Renal cortex interstitium (tissue), 11 donors: ENCODE measurements at regions not wholly inside any gene's neighbourhood (a gene's known extent, or its start where the extent isn't known, plus 50 kb on each side); places are given as distances from the start of the nearest gene placed in this dataset.
"Not testable (repeated sequence)": the region's sequence is repeated elsewhere in the genome, so short reads cannot be mapped to it uniquely, and the experiment has no call there.

Source experiments
- DNase-seq, 11 donors: peaks; one replicate each; pipeline ENCODE4 v3.0.0-alpha.2; 2013; ENCODE audit warnings: low read depth in 9 of 11, low spot score in 4 of 11; ENCODE audit errors: extremely low read depth in 1 of 11

DNA sequence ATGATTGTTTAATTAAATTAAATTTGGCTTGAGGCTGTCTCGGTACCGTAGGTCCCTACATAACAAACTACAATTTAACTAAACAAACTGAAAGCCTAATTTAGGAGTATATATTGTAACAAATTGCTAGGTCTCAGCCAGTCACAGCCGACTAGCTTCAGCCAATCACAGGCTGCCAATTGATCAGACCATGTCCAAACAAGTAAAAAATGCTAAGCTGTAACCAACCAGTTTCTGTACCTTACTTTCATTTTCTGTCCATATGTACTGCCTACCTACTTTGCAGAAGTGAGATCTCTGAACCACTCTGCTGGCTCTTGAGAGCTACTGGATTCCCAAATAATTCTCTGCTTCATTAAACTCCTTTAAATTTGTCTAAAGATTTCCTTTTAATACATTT lies 648.0 kb upstream of the GJE1 start:
- DNase-seq, result no peak

DNA sequence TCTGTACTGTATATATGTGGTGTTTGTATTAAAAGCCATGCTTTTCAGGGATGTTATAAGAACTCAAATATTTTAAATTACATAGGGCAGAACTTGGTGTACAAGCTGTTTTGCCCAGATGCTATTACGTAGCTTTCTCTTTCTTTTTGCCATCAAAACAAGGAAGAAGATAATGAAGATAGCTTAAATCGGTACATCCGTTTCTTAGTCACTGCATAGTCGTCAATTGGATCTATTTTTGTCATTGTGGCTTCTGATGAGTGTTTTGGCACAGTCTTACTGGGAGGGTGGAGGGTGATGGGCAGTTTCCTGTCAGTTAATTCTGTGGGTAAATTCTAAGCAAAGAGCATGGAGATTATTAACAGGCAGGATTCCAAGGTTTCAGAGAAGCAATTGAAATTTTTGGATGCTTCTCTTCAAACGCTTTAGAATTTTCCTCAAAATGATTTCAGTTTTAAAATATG lies 649.1 kb upstream of the GJE1 start:
- DNase-seq, result peak in 1 of 11 donors; percentile 2

DNA sequence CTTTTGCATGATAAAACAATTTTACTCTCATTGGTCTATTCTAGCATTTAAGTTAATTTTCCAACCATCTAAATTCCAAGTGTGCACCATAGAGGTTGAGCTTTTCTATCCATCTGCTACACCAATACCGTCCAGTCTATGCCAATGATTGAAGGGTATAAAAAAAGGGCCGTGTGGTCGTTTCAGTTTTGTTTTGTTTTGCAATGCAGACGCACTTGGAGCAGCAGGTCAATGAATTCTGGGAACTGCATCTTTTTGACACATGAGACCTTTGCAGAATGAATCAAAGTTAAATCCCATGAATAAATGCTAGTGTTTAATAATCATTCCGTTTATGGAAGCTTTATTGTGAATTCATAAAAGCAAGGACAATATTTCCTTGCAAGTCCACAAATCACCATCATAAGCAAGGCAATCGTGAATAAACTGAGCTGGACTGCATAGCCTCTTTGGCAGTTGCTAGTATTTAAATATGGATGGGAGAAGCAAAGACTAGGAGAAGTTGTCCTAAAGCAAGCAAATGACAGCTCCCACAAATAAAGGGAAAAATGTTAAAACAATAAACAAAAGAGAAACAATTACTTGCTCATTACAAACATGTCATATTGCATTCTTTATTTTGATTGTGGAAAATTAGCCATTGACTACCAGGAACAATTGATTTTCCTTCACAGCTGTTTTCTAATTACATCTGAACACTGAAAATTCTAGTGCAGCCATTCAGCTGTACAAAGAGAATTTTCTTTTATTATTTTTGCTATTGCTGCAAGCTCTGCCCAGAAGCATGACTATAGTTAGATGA lies 649.7 kb upstream of the GJE1 start:
- no peak for DNase-seq

DNA sequence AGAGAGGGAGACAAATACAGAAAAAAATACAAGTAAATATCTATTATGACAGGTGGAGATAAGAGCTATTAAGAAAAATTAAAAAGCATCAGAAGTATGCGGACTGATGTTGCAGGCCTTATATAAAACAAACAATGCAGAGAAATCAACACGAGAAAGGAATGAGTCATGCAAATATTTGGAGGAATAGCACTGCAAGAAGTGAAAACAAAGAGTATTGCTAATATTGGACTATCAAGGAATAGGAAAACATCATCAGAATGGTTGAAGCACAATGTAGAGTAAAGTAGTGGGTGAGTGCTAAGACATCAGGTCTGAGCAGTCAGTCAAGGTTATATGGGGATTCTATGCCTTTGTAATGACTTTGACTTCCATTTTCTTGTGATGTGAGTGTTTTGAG lies 657.5 kb upstream of the GJE1 start:
- DNase-seq, result no peak

DNA sequence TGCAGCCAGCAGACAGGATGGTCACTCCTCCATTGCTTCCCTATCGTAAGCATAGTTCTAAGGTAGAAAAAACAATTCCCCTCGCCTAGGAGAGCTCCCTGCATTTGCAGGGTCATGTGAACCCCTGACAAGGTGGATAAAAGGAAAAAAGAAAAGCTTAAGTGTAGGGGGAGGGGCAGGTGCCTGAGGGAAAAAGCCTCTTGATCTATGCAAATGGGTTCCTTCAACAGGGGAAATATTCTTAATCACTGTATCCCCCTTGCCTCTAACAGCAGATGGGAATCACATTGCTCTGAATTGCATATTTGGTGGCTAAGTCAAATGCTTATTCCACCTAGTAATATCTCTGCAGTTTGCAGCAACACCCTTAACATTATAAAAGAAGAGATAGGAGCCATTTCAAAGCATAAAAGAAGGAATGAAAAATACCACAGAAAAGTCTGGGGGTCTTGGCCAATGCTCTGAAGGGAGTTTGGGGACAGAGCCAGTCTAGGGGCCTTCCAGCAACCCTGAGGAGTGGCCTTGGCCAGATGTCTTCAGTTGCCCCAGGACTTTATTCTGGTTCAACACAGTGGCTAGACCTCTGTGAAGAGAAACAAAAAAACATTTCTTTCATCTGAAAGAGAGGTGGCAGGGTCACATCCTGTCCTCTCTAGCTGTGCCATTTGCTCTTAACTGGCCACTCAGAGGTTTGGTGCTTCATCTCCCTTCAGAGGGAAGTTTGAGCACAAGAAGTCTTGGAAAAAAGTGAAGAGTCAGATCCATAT lies 660.4 kb upstream of the GJE1 start:
- no peak for DNase-seq

DNA sequence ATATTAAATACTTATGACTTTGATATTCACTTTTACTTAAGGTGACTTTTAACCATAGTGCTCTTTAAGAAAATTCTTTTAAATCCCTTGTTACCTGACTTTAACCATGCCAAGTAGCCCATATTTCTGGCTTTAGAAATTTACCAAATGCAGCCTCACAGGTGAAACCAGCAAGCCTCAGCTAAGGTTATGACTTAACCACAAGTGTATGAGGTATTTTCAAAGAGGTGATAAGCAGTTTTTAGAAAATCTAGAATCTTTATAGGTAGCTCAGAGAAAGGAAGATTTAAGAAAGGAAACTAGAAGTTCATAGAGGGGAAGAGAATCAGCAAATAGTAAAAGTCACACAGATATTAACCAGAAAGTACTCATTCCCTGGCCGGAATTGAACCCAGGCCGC lies 661.9 kb upstream of the GJE1 start:
- DNase-seq, result no peak

DNA sequence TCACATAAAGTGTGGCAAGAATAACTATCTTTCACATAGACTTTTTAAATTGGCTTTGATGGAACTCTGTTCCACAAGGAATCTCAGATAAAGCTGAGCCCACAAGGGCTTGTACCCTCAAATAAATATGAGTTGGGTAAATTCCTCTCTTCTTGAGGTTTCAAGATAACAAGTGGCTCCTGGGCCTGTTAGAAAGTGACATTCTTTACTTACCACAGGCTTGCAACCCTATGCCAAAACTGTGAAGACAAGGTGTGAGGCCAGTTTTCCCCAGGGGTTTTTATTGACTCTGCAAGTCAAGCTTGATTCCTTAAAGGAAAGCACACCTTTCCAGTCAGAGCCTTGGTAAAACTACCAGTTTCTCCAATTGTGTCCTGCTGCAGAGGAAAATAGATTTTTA lies 664.8 kb upstream of the GJE1 start:
- no peak for DNase-seq

DNA sequence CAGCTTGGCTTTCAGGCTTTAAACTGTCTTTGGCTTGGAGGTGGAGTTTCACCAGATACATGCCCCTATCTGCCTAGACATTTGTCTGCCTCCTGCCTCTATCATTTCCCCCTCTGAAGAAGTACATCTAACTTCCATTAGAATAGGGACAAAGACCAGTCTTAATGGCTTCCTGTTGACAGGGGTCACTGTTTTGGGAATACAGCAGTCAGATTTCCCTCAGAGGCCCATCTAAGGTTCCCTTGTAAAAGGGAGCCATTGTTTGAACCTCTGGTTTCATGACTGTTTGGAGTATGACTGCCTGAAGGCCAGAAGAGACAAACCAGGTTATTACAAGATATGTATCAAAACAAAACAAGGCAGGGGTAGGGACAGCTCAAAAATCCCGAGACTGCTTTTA lies 665.7 kb upstream of the GJE1 start:
- DNase-seq, result no peak

DNA sequence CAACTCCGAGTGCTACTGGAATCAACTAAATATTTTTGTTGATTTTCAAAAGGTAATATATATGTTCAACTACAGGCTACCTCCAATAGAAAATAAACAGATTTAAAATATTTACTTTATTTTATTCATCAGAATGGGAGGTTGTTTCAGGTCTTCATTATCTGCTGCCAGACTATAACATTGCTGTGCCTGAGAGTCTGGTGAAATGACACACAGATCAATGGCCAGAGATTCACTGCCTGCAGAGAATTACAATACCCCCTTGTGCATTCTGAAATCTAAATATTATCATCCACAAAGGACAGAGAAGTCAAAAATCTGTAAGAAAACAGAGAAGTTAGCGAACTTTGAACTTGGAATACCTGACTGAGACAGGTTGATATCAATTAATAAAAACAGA lies 667.8 kb upstream of the GJE1 start:
- no peak for DNase-seq

DNA sequence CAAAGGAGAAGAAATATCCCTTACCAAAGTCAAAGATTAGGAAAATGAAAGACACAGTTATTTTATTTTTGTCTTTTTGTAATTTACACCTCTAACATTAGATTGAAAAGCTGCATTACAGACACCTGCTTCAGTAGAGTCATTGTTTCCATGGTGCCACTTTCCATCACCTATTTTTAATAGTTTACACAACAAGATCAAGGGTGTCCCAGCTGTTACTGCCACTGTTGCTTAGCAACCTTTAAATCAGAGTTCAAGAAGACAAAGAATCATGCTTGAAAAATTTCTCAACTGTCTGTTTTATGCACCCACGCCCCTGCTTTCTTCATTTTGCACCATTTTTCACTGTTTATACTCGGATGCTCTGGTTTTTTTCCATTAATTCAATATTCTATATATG lies 668.2 kb upstream of the GJE1 start:
- no peak for DNase-seq

DNA sequence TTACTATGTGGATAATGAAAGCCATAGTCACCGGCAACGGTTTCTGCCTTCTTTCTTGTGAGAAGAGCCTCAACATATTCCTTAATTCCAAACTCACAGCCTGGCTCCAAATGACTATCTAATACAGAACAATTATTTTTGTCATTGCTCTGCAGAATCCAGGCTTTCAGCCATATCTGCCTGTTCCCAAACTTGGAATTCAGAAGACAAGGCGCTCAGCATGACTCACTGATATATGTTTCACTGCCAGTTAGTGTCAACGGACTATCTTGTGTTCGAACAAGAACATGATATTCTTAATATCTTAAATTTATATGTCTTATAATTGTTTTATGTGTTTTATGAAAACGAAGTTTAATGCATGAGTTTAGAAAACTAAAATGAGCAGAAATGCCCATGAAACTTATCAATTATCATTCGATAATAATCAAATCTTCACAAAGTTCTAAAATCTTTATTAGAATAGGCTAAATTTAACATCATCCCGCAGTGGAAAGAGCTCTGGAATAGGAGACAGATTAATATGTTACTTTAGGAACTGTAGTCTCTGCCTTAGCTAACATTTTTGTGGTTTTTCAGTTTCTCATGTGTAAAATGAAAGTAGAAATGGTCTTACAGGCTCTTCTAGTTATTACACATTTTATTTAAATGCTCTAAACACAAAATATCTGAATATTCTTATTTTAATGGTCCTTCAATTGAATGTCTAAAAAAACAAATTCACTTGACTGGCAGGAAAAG lies 669.3 kb upstream of the GJE1 start:
- no peak for DNase-seq

DNA sequence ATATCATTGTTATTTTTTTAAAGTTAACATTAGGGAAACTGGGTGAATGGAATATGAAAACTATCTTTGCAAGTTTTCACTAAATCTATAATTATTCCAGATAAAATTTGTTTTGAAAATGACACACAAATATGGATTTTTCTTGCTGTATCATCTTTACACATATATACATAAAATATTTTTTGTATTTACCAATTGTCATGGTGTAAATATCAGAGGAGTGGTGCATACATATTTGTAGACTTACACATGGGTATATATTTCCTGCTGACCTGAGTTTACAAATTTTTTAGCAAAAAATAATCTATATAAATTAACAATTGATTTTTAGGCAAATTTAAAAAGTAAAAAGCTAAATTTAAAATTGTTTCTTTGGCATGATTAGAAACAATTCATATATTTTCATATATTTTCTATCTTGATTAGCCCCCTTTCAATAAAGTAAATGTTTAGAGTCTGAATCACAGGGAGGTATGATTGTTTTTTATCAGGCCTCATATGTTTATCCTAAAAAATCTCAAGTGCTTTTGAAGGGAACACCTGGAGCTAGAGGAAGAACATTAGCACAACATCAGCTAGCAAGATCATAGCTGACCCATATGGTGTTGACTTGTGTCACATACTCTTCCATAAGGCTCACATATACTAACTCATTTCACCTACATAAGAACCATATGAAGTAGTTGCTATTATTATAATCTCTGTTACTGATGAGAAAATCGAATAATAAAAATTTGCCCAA lies 671.8 kb upstream of the GJE1 start:
- DNase-seq, result no peak

DNA sequence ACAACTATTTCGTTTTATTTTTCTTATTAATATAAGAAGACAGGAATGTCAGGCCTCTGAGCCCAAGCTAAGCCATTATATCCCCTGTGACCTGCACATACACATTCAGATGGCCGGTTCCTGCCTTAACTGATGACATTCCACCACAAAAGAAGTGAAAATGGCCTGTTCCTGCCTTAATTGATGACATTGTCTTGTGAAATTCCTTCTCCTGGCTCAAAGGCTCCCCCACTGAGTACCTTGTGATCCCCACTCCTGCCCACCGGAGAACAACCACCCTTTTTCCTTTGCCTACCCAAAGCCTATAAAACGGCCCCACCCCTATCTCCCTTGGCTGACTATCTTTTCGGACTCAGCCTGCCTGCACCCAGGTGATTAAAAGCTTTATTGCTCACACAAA lies 672.5 kb upstream of the GJE1 start:
- DNase-seq, result not testable (repeated sequence)

DNA sequence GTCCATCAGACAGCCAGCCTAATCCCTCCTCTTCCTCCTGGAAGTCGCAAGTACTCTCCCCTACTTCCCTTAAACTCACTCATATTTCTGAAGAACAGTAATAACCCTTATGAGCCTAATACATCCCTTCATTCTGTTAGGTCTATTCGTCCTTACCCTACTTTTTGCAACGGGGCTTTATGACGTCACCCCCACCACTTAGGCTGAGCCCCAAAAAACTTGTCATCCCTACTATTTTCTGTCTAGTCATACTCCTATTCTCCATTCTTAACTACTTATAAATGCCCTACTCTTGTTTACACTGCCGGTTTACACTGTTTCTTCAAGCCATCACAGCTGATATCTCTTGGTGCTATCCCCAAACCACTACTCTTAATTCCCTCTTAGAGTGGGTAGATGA lies 674.7 kb upstream of the GJE1 start:
- DNase-seq, result not testable (repeated sequence)

DNA sequence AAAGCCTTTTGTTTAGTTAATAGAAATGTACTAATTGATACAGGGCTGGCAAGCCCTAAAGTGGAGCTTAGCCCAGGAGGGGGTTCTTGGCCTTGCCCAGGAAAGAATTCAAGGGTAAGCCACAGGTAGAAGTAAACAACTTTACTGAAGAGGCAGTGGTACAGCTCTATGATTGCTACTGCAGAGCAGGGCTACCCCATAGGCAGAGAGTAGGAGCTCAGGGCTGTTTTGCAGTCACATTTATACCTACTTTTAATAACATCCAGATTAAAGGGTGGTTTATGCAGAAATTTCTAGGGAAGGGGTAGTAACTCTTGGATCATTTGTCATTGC lies 680.4 kb upstream of the GJE1 start:
- DNase-seq, result no peak

DNA sequence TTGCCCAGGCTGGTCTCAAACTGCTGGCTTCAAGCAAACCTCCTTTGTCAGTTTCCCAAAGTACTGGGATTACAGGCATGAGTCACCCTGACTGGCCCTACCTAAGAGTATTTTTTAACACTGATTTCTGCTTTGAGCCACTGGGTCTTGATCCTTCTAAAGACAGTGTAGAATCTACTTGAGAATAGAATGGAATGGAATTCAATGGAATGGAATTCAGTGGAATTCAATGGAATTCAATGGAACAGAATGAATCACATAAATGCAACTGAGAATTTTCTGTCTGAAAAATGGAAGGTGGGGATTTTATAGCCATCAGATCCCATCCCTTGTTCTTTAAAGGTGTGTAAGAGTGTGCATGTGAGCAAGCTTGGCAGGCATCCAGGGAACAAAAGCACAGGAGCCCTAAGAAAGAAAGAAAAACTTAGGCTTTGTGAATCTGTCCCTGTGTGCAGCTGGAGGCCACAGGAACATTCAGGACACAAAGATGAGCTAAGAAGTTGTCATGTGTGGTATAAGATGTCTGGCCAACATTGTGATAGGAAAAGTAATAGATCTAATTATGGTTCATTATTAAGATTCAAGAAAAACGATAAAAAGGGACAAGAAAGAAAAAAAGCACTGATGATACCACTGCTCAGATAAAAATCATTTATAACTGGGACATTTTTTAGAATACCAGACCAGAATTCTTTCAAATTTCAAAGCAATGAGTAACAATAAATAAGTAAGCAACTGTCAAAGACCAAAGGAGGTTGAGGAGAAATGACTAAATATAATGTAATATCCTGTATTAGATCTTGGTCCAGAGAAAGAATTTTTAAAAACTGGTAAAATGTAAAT lies 681.0 kb upstream of the GJE1 start:
- no peak for DNase-seq

DNA sequence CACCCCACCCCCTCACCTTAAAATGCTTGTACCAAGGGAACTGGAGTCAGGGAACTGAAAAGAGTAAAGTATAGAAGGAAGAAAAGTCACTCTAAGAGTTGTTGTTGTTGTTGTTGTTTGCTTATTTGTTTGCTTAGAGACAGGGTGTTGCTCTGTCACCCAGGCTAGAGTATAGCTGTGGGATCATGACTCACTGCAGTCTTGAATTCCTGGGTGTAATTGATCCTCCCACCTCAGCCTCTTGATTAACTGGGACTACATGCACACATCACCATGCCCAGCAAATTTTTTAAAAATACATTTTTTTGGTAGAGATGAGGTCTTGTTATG lies 681.6 kb upstream of the GJE1 start:
- no peak for DNase-seq

DNA sequence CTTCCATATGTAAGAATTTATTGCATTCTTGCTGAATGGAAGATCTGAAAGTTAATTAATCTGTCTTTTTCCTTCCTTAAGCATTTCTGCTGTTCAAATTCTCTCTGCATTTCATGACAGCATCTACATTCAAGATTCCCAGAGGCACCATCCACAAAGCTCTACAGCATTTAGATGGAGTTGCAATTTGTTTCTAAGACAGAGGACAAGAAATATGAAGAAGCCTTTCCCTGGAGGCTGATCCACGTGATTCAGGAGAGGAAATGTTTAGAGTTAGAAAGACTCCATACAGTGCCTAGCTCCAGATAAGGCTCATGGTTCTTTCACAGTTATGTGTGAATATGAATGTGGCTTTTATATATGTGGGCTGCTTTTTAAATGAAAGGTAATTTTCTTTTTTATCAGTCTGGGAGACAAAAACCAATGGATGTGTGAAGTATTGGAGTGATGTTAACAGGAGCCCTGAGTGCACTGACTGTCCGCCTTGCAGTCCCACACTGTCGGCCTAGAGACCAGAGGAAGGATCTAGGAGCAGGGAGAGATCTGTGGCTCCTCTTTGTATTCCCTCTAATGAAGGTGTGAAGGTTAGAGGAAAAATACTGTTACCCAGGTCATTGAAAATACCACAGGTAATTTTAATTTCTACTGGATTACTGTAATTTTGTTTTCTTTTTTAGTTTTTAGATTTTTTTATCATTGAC lies 686.6 kb upstream of the GJE1 start:
- no peak for DNase-seq
